Progenitor cell of endocrine pancreas (in vitro differentiated cells): ENCODE measurements at regions not wholly inside any gene's neighbourhood (a gene's known extent, or its start where the extent isn't known, plus 50 kb on each side); places are given as distances from the start of the nearest gene placed in this dataset.

Experiments
- DNase-seq: peaks from one replicate; pipeline ENCODE4 v3.0.0; 2021; ENCODE audit warnings: low spot score; ENCODE audit not compliant: unreplicated experiment
- H3K27ac Mint-ChIP-seq: 2 replicates; pipeline ENCODE4 v1.8.0; 2021; ENCODE audit warnings: mild to moderate bottlenecking, moderate library complexity, mixed read lengths
- H3K27me3 Mint-ChIP-seq: 2 replicates; pipeline ENCODE4 v1.8.0; 2021; ENCODE audit warnings: mixed read lengths
- H3K36me3 Mint-ChIP-seq: 2 replicates; pipeline ENCODE4 v1.8.0; 2022; ENCODE audit warnings: mixed read lengths; ENCODE audit not compliant: insufficient read depth
- H3K4me1 Mint-ChIP-seq: 2 replicates; pipeline ENCODE4 v1.8.0; 2021; ENCODE audit warnings: low read depth, mixed read lengths
- H3K4me3 Mint-ChIP-seq: 2 replicates; pipeline ENCODE4 v1.8.0; 2021; ENCODE audit warnings: low read depth, mild to moderate bottlenecking, moderate library complexity, mixed read lengths
- H3K9me3 Mint-ChIP-seq: 2 replicates; pipeline ENCODE4 v1.8.0; 2021; ENCODE audit warnings: low read depth, mixed read lengths
- CTCF ChIP-seq: fragments of 200-600 bp; sonication (generic); IDR thresholded peaks from one replicate; pipeline ENCODE4 v1.5.0; 2021; ENCODE audit warnings: antibody characterized with exemption, mild to moderate bottlenecking; ENCODE audit not compliant: unreplicated experiment

GRCh38 chr6:81822568-81822967 is 70.1 kb upstream of the TENT5A start:
- H3K36me3 Mint-ChIP-seq = no peaks in the 10 kb centered on the region
- no peak overlapping the region for H3K4me3 Mint-ChIP-seq
- no peak overlapping the region for H3K27ac Mint-ChIP-seq
- no peaks in the 10 kb centered on the region for H3K27me3 Mint-ChIP-seq
- DNase-seq = no peak
- TF ChIP-seq CTCF = no peak
- H3K4me1 Mint-ChIP-seq = peaks cover 26% of the 10 kb centered on the region
- H3K9me3 Mint-ChIP-seq = peaks cover 13% of the 10 kb centered on the region

- Mint-ChIP-seq H3K27ac (no peak overlapping the region), H3K4me3 (no peak overlapping the region), H3K9me3 (peaks cover 11% of the 10 kb centered on the region), H3K27me3 (no peaks in the 10 kb centered on the region), H3K4me1 (peaks cover 32% of the 10 kb centered on the region), H3K36me3 (no peaks in the 10 kb centered on the region)
- TF ChIP-seq CTCF = no peak
- DNase-seq = no peak
These were observed 69.0 kb upstream of the TENT5A start for GRCh38 chr6:81821449-81821848.

GRCh38 chr6:81820980-81821379 is 68.5 kb upstream of the TENT5A start:
- no peaks in the 10 kb centered on the region for H3K36me3 Mint-ChIP-seq
- H3K4me1 Mint-ChIP-seq = peaks cover 36% of the 10 kb centered on the region
- H3K9me3 Mint-ChIP-seq = peaks cover 8% of the 10 kb centered on the region
- no peak overlapping the region for H3K4me3 Mint-ChIP-seq
- no peak overlapping the region for H3K27ac Mint-ChIP-seq
- DNase-seq = no peak
- TF ChIP-seq CTCF = no peak
- no peaks in the 10 kb centered on the region for H3K27me3 Mint-ChIP-seq

- Mint-ChIP-seq H3K36me3 (no peaks in the 10 kb centered on the region), H3K4me1 (peaks cover 42% of the 10 kb centered on the region), H3K27me3 (no peaks in the 10 kb centered on the region), H3K4me3 (no peak overlapping the region), H3K9me3 (peaks cover 8% of the 10 kb centered on the region), H3K27ac (no peak overlapping the region)
- TF ChIP-seq CTCF = no peak
- DNase-seq = no peak
These were observed 67.9 kb upstream of the TENT5A start for GRCh38 chr6:81820422-81820821.

GRCh38 chr6:81819767-81820166 is 67.3 kb upstream of the TENT5A start:
- Mint-ChIP-seq H3K27me3 (no peaks in the 10 kb centered on the region), H3K4me3 (no peak overlapping the region), H3K36me3 (no peaks in the 10 kb centered on the region), H3K4me1 (peaks cover 44% of the 10 kb centered on the region), H3K9me3 (peaks cover 8% of the 10 kb centered on the region), H3K27ac (no peak overlapping the region)
- TF ChIP-seq CTCF = no peak
- DNase-seq = no peak
